ENCODE measurements at regions not wholly inside any gene's neighbourhood (a gene's known extent, or its start where the extent isn't known, plus 50 kb on each side); places are given as distances from the start of the nearest gene placed in this dataset.

DNA sequence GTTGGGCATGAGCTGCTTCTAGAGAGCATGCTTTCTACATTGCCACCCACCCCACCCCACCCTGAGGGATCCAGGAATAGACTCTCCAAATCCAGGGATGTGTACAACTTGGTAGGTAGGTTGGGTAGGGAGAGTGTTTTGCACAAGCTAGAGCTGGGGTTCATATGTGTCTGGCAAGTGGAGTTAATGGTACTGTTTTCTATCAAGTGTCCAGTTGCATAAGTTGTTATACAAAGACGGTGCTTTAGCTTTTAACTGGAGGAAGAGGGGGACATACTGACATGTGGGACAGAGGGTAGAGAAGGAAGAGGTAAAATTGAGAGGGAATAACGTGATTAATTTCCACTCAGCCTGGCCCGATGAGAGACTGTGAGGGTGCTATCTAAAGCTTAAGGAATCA lies 51.0 kb upstream of the TNC start:
- Histone ChIP-seq H3K4me2 (ENCODE audit: low read depth, low read length, poor library complexity, severe bottlenecking) (no peak overlapping the region), H3K4me3 (ENCODE audit: low read length) (no peak overlapping the region), H3K36me3 (ENCODE audit: insufficient read depth, low read length) (no peaks in the 10 kb centered on the region), H3K4me1 (ENCODE audit: low read length) (no peaks in the 10 kb centered on the region), H3K9me2 (replicated peaks; ENCODE audit: insufficient read depth, low read length) (no peaks in the 10 kb centered on the region), H3K79me2 (ENCODE audit: low read length) (no peaks in the 10 kb centered on the region), H3K27me3 (ENCODE audit: low read length) (no peaks in the 10 kb centered on the region), H3K9me3 (ENCODE audit: low read length) (no peaks in the 10 kb centered on the region), H2AFZ (ENCODE audit: low read length) (no peak overlapping the region), H3K27ac (ENCODE audit: low read length) (no peak overlapping the region), H4K20me1 (ENCODE audit: insufficient read depth, low read depth, low read length) (no peaks in the 10 kb centered on the region), H3K9ac (ENCODE audit: low read length) (no peak overlapping the region)
- no peak for DNase-seq

DNA sequence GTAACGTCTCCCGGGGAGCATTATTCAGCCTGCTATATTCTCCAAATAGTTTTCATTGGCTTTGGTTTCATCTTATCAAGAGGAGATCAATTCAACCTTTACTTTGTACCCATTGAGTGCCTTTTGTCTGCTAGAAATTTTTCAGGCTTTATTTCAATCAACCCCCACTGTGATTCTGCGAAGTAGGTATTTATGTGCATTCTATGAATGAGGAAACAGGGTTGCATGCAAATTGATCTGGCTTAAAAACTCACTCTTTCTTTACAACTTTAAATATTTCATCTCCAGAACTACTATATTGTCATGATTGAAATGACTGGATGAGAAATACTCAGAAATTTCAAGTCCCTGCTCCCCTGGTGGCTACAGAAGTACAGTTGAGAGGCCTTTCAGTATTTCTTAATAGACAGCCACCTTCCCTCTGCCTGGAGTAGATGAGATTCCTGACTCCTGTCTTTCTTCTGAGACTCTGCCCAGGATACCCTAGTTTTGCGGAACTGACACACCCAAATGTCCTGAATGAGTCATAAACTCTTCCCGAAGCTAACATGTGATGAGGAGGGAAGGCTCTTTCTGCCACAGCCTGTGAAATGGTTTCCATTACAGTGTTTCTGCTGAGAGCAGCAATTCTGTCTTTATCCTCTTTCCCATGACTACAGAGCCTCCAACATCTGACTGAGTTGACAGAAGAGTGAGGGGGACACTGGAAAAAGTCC lies 52.6 kb upstream of the TNC start:
- Histone ChIP-seq H3K4me2 (ENCODE audit: low read depth, low read length, poor library complexity, severe bottlenecking) (no peak overlapping the region), H3K27me3 (ENCODE audit: low read length) (no peaks in the 10 kb centered on the region), H3K9ac (ENCODE audit: low read length) (no peak overlapping the region), H3K9me2 (replicated peaks; ENCODE audit: insufficient read depth, low read length) (no peaks in the 10 kb centered on the region), H3K4me3 (ENCODE audit: low read length) (no peak overlapping the region), H2AFZ (ENCODE audit: low read length) (no peak overlapping the region), H3K4me1 (ENCODE audit: low read length) (no peaks in the 10 kb centered on the region), H3K27ac (ENCODE audit: low read length) (no peak overlapping the region), H3K79me2 (ENCODE audit: low read length) (no peaks in the 10 kb centered on the region), H4K20me1 (ENCODE audit: insufficient read depth, low read depth, low read length) (no peaks in the 10 kb centered on the region), H3K9me3 (ENCODE audit: low read length) (no peaks in the 10 kb centered on the region), H3K36me3 (ENCODE audit: insufficient read depth, low read length) (no peaks in the 10 kb centered on the region)
- peak; percentile 25 for DNase-seq

- no peak overlapping the region for H3K27ac ChIP-seq (ENCODE audit: low read length)
These were observed 54.0 kb upstream of the TNC start for GRCh38 chr9:115171921-115172388.

GRCh38 chr9:115182264-115182663 lies 64.3 kb upstream of the TNC start:
- Histone ChIP-seq H3K4me1 (ENCODE audit: low read length) (no peaks in the 10 kb centered on the region), H3K9me3 (ENCODE audit: low read length) (no peaks in the 10 kb centered on the region), H2AFZ (ENCODE audit: low read length) (no peak overlapping the region), H3K36me3 (ENCODE audit: insufficient read depth, low read length) (no peaks in the 10 kb centered on the region), H3K4me3 (ENCODE audit: low read length) (no peak overlapping the region), H3K9ac (ENCODE audit: low read length) (no peak overlapping the region), H4K20me1 (ENCODE audit: insufficient read depth, low read depth, low read length) (no peaks in the 10 kb centered on the region), H3K27me3 (ENCODE audit: low read length) (no peaks in the 10 kb centered on the region), H3K9me2 (replicated peaks; ENCODE audit: insufficient read depth, low read length) (no peaks in the 10 kb centered on the region), H3K4me2 (ENCODE audit: low read depth, low read length, poor library complexity, severe bottlenecking) (no peak overlapping the region), H3K27ac (ENCODE audit: low read length) (no peak overlapping the region), H3K79me2 (ENCODE audit: low read length) (no peaks in the 10 kb centered on the region)
- DNase-seq = no peak

More at GRCh38 chr9:115171921-115172388, 54.0 kb upstream of the TNC start:
- Histone ChIP-seq H3K79me2 (ENCODE audit: low read length) (no peaks in the 10 kb centered on the region), H2AFZ (ENCODE audit: low read length) (no peak overlapping the region), H3K27me3 (ENCODE audit: low read length) (no peaks in the 10 kb centered on the region), H3K4me3 (ENCODE audit: low read length) (no peak overlapping the region), H3K9me3 (ENCODE audit: low read length) (no peaks in the 10 kb centered on the region), H3K9ac (ENCODE audit: low read length) (no peak overlapping the region), H3K9me2 (replicated peaks; ENCODE audit: insufficient read depth, low read length) (no peaks in the 10 kb centered on the region), H4K20me1 (ENCODE audit: insufficient read depth, low read depth, low read length) (no peaks in the 10 kb centered on the region), H3K4me1 (ENCODE audit: low read length) (no peaks in the 10 kb centered on the region), H3K36me3 (ENCODE audit: insufficient read depth, low read length) (no peaks in the 10 kb centered on the region), H3K4me2 (ENCODE audit: low read depth, low read length, poor library complexity, severe bottlenecking) (no peak overlapping the region)
- DNase-seq = peak; percentile 7

- no peaks in the 10 kb centered on the region for H4K20me1 ChIP-seq (ENCODE audit: insufficient read depth, low read depth, low read length)
- no peaks in the 10 kb centered on the region for H3K9me2 ChIP-seq (replicated peaks; ENCODE audit: insufficient read depth, low read length)
- no peaks in the 10 kb centered on the region for H3K4me1 ChIP-seq (ENCODE audit: low read length)
- H3K9me3 ChIP-seq (ENCODE audit: low read length) = no peaks in the 10 kb centered on the region
- H3K4me2 ChIP-seq (ENCODE audit: low read depth, low read length, poor library complexity, severe bottlenecking) = no peak overlapping the region
- no peaks in the 10 kb centered on the region for H3K79me2 ChIP-seq (ENCODE audit: low read length)
- H3K4me3 ChIP-seq (ENCODE audit: low read length) = no peak overlapping the region
- no peak overlapping the region for H3K27ac ChIP-seq (ENCODE audit: low read length)
- no peak overlapping the region for H3K9ac ChIP-seq (ENCODE audit: low read length)
- no peaks in the 10 kb centered on the region for H3K27me3 ChIP-seq (ENCODE audit: low read length)
- H2AFZ ChIP-seq (ENCODE audit: low read length) = no peak overlapping the region
- DNase-seq = no peak
- H3K36me3 ChIP-seq (ENCODE audit: insufficient read depth, low read length) = no peaks in the 10 kb centered on the region
These were observed 65.5 kb upstream of the TNC start for GRCh38 chr9:115183436-115183835.

GRCh38 chr9:115189686-115190085 lies 71.7 kb upstream of the TNC start:
- Histone ChIP-seq H3K9me2 (replicated peaks; ENCODE audit: insufficient read depth, low read length) (no peaks in the 10 kb centered on the region), H3K9me3 (ENCODE audit: low read length) (no peaks in the 10 kb centered on the region), H3K27me3 (ENCODE audit: low read length) (0 out of 2 replicates have a peak, but pooled peaks cover 2% of the 10 kb centered on the region)

DNA sequence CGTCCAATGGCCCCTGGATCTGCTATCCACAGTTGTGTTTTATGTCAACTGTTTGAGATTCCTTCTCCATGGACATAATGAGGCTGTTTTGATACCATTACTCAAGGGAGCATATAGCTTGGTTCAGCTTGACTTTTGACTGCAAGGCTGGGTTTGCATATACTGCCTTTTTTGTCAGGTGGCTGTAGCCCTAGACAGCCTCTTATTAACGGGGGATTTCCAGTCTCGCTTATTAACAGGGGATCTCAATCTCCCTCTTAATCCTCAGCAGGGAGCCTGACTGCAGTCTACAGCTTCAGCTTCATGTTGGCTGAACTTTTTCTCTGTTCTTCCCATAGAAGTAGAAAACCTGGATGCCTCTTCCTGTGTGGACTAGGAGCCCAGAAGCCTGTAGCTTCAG lies 73.7 kb upstream of the TNC start:
- no peak overlapping the region for H2AFZ ChIP-seq (ENCODE audit: low read length)
- H3K9me3 ChIP-seq (ENCODE audit: low read length) = no peaks in the 10 kb centered on the region
- no peak overlapping the region for H3K27ac ChIP-seq (ENCODE audit: low read length)

More at GRCh38 chr9:115189686-115190085, 71.7 kb upstream of the TNC start:
- no peak for DNase-seq
- peaks cover 6% of the 10 kb centered on the region for H3K4me1 ChIP-seq (ENCODE audit: low read length)
- no peak overlapping the region for H2AFZ ChIP-seq (ENCODE audit: low read length)
- H3K36me3 ChIP-seq (ENCODE audit: insufficient read depth, low read length) = no peaks in the 10 kb centered on the region
- H4K20me1 ChIP-seq (ENCODE audit: insufficient read depth, low read depth, low read length) = no peaks in the 10 kb centered on the region
- no peak overlapping the region for H3K4me2 ChIP-seq (ENCODE audit: low read depth, low read length, poor library complexity, severe bottlenecking)
- H3K4me3 ChIP-seq (ENCODE audit: low read length) = no peak overlapping the region
- H3K27ac ChIP-seq (ENCODE audit: low read length) = no peak overlapping the region
- H3K9ac ChIP-seq (ENCODE audit: low read length) = no peak overlapping the region
- no peaks in the 10 kb centered on the region for H3K79me2 ChIP-seq (ENCODE audit: low read length)

DNA sequence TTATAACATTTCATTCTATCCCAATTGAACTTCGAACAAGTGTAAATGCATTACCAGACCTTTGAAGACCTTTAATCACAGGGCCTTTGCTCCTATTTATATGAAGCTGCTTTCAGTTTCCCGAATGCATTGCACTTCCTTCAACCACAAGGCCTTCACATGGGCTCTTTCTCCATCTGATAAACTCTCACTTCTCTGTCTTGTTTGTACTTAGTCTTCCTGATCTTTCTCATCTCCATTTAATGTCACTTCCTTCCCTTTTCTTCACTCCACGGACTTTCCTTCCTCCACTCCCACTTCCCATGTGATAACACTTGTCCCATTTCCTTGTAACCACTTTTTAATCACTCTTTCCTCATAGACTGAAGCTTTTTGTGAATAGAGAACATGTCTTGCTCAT lies 74.3 kb upstream of the TNC start:
- H3K79me2 ChIP-seq (ENCODE audit: low read length) = no peaks in the 10 kb centered on the region
- H3K4me1 ChIP-seq (ENCODE audit: low read length) = peaks cover 6% of the 10 kb centered on the region
- H3K9me2 ChIP-seq (replicated peaks; ENCODE audit: insufficient read depth, low read length) = no peaks in the 10 kb centered on the region
- no peak overlapping the region for H3K4me3 ChIP-seq (ENCODE audit: low read length)
- H4K20me1 ChIP-seq (ENCODE audit: insufficient read depth, low read depth, low read length) = no peaks in the 10 kb centered on the region
- H3K4me2 ChIP-seq (ENCODE audit: low read depth, low read length, poor library complexity, severe bottlenecking) = no peak overlapping the region
- no peaks in the 10 kb centered on the region for H3K9me3 ChIP-seq (ENCODE audit: low read length)
- H2AFZ ChIP-seq (ENCODE audit: low read length) = no peak overlapping the region
- no peak for DNase-seq
- H3K27ac ChIP-seq (ENCODE audit: low read length) = no peak overlapping the region
- 0 out of 2 replicates have a peak, but pooled peaks cover 2% of the 10 kb centered on the region for H3K27me3 ChIP-seq (ENCODE audit: low read length)
- no peaks in the 10 kb centered on the region for H3K36me3 ChIP-seq (ENCODE audit: insufficient read depth, low read length)
- no peak overlapping the region for H3K9ac ChIP-seq (ENCODE audit: low read length)

More for the DNA sequence above, 73.7 kb upstream of the TNC start:
- Histone ChIP-seq H3K4me3 (ENCODE audit: low read length) (no peak overlapping the region), H4K20me1 (ENCODE audit: insufficient read depth, low read depth, low read length) (no peaks in the 10 kb centered on the region), H3K4me1 (ENCODE audit: low read length) (peaks cover 6% of the 10 kb centered on the region), H3K36me3 (ENCODE audit: insufficient read depth, low read length) (no peaks in the 10 kb centered on the region), H3K27me3 (ENCODE audit: low read length) (0 out of 2 replicates have a peak, but pooled peaks cover 2% of the 10 kb centered on the region), H3K9ac (ENCODE audit: low read length) (no peak overlapping the region), H3K9me2 (replicated peaks; ENCODE audit: insufficient read depth, low read length) (no peaks in the 10 kb centered on the region), H3K79me2 (ENCODE audit: low read length) (no peaks in the 10 kb centered on the region), H3K4me2 (ENCODE audit: low read depth, low read length, poor library complexity, severe bottlenecking) (no peak overlapping the region)
- no peak for DNase-seq

Measured in Karpas-422 (cell line).